Stimulated activated CD4-positive, alpha-beta T cell treated with anti-CD3 and anti-CD28 coated beads, Interleukin-12 subunit alpha, Interleukin-12 subunit beta, amount 100 ng/mL, for 48 hours (primary cell): ENCODE measurements at regions not wholly inside any gene's neighbourhood (a gene's known extent, or its start where the extent isn't known, plus 50 kb on each side); places are given as distances from the start of the nearest gene placed in this dataset.
A peak's percentile ranks its signal among the peaks of the same experiment; 100 is the strongest.

Experiments
- DNase-seq, 3 donors: peaks; one replicate each; pipeline ENCODE4 v3.0.0-alpha.2; 2020; ENCODE audit warnings: low read depth in 2 of 3, low spot score in 1 of 3

DNA sequence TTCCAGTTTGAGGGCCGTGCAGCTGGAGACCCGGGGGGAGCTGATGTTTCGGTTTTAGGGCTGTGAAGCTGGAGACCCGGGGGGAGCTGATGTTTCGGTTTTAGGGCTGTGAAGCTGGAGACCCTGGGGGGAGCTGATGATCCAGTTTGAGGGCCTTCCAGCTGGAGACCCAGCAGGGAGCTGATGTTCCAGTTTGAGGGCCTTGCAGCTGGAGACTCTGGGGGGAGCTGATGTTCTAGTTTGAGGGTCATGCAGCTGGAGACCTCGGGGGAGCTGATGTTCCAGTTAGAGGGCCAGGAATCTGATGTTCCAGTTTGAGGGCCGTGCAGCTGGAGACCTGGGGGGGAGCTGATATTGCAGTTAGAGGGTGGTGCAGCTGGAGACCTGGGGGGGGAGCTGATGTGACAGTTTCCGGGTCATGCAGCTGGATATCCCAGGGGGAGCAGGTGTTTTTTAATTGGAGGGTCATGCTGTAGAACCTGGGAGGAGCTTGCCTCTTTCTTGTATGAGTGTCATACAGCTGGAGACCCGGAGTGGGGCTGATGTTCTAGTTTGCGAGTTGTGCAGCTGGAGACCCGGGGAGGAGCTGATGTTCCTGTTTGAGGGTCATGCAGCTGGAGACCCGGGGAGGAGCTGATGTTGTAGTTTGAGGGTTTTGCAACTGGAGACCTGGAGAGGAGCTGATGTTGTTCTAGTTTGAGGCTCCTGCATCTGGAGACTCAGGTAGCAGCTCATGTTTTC, 153.2 kb downstream of the RTP5 start:
- no peak for DNase-seq

DNA sequence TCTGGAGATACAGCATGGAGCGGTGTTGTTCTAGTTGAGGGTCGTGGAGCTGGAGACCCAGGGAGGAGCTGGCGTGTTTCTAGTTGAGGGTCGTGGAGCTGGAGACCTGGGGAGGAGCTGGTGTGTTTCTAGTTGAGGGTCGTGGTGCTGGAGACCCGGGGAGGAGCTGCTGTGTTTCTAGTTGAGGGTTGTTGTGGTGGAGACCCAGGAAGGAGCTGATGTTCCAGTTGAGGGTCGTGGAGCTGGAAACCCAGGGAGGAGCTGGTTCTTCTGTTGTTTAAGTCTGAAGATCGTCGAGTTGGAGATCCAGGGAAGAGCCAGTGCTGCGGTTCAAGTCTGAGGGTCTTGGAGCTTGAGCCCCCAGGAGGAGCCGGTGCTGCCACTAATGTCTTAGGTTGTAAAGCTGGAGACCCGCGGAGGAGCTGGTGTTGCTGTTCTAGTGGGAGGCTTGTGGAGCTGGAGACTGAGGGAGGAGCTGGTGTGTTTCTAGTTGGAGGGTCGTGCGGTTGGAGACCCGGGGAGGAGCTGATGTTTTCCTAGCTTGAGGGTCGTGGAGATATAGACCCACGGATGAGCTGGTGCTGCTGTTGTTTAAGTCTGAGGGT, 155.3 kb downstream of the RTP5 start:
- no peak for DNase-seq

DNA sequence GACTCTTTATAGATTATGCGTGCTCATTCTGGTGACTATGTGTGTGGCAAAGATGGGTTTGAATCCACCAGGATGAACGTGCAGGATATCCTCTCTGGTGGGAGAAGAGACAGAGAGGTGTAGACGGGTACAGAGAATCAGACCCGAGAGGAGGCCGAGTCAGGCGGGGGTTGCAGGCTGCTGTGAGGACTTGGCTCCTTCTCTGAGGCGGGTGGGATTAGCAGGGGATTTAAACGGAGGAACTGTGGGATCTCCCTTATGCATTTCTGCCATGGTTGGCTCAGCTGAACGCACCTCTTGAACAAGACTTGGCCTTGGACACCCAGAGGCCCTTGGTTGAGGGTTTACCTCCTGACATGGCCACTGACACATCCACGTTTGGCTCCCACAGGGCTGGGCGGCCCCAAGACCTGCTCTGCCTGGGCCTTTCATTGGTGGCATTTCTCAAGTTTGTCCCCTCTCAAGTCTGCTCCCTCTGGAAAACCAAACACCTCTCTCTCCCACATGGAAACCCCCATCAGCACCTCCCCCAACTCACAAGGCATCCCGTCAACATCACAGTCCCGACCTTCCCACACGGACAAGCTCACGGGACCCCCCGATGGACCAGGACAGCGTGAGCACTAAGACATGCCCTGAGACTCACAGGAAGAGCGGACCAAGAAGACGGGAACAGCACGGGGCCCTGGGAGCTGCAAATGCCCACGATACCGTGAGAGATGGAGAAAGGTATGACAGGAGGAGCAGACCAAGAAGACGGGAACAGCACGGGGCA, 158.3 kb downstream of the RTP5 start:
- no peak for DNase-seq

DNA sequence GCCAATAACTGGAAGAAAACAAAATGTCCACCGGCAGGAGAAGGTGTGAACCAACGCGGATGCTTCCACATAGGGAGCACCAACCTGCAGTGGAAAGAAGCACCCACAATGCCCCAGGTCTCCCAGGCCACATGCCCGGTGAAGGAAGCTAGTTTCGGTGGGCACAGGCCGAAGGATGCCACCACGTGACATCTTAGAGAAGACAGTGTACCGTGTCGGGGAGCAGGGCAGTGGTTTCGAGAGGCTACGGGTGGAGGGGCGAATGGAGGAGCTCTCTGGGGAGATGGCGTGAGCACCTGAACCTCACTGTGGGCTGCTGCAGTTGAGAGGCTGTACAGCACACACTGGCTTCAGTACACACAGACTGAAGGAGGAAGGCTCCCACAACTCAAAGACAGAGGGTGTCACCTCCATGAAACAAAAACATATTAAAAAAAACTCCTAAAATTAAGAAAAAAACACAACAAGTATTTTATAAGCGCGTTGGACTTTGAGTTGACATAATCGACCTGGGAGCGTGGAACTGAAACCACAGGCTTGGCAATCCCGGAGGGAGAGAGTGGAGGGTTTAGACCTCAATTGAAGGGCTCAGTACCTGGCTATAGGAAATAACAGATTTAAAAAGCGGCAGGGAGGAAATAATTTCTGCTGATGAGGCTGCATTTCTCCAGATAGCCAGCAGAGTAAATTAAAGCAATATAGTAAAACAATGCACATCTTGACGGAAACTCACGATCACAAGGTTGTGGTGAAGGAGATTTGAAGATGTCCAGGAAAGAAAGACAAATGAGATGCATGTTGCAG, 160.1 kb downstream of the RTP5 start:
- DNase-seq = no peak

DNA sequence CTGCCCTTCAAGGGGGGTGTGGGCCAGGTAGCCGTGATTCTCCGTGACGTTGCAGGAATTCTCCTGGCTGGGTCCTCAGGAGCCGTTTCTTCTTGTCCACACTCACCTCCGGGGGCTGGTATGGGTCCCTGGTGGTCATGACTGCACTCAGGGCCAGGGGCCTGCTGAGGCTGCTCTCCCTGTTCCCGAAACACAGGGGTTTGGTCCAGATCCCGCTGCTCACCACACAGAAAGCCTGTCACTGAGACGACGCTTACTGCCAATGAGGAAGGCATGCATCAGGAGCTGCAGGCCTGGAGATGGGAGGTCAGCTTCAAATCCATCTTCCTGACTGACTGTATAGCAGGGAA, 160.7 kb downstream of the RTP5 start:
- DNase-seq = no peak

DNA sequence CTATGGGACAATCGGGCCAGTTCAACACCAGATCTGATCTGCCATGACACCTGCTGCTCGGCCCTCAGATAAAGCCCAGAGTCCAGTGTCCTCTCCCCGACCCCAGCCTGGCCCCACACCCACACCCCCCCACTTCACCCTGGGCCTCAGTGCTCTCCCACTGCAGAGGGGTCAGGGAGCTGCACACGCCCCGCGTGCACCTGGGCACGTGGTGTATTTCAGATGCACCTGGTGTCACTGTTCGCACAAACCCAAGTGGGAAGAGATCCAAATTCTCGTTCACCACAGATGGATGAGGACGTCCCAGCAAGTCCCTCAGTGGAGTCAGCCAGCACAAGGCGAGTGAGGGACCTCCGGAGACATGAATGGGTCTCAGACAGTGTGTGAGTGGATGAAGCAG, 161.3 kb downstream of the RTP5 start:
- no peak for DNase-seq

DNA sequence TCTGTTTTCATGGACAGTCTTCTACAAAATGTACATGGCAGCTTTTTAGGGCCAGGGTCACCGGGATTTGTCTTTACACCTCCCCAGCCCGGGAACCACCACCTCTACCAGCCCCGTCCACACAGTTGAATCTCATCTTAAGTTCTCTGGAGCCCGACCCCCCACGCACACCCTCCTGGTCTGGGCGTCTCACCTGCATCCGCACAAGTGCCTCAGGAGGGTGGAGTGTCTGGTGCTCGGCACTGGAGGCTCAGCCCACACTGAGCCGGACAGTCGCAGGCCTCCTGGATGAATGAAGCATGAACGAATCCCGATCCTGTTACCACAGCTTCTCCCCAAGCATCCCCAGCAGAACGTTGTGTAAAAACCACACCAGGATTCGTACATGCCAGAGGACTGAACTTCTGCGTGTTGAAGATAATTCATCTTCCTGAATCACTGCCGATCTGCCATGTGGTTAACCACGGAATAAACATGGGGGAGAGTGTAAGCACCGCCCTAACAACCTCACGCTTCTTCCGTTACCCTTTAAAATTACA, 162.0 kb downstream of the RTP5 start:
- peak in 2 of 3 donors; percentile 7 to 19 for DNase-seq

DNA sequence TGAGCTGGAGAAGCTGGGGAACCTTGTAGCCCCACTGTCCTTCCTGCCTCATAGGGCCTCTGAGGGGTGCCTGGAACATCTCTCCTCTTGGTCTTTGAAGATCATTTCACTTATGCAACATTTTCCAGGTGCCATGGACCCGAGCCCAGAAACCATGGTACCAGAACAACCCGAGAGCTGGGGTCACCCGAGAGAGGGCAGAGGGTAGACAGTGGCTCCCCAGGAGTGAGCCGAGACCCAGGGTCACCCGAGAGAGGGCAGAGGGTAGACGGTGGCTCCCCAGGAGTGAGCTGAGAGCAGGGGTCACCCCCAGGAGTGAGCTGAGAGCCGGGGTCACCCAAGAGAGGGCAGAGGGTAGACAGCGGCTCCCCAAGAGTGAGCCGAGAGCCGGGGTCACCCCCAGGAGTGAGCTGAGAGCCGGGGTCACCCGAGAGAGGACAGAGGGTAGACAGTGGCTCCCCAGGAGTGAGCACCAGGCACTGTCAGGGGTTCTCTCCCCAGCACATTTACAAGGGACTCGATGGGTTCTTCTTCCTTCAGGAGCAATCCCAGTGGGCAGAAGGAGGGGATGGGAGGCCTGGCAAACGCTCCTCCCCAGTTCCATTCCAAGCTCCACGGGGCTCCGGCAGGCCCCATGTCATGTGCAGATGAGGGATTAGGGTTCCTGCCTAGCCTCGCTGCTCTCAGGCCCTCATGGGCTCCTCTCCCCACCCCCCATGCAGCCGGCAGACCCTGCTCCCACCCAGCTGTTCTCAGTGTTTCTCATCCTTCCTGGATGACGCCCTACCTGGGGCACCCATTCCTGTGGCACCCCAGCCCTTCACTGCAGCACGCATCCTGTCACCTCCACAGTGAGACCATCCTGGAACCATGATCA, 163.5 kb downstream of the RTP5 start:
- no peak for DNase-seq

DNA sequence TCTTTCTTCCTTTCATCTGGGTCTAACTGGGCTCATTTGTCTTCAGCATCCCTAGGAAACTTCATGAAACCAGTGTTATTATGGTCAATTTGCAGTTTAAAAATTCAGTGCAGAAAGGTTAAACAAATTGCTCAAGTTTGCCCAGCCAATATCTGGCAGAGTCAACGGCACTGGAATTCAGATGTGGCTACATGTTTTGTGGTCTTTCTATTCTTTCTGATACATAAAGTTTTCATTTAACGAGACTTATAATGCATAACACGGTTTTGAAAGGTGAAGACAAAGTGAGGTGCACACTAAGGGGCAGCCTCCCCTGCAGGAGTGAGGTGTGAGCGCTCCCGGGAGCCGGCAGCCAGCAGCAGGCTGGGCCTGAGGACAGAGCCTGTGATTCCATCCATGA, 164.6 kb downstream of the RTP5 start:
- DNase-seq = no peak

DNA sequence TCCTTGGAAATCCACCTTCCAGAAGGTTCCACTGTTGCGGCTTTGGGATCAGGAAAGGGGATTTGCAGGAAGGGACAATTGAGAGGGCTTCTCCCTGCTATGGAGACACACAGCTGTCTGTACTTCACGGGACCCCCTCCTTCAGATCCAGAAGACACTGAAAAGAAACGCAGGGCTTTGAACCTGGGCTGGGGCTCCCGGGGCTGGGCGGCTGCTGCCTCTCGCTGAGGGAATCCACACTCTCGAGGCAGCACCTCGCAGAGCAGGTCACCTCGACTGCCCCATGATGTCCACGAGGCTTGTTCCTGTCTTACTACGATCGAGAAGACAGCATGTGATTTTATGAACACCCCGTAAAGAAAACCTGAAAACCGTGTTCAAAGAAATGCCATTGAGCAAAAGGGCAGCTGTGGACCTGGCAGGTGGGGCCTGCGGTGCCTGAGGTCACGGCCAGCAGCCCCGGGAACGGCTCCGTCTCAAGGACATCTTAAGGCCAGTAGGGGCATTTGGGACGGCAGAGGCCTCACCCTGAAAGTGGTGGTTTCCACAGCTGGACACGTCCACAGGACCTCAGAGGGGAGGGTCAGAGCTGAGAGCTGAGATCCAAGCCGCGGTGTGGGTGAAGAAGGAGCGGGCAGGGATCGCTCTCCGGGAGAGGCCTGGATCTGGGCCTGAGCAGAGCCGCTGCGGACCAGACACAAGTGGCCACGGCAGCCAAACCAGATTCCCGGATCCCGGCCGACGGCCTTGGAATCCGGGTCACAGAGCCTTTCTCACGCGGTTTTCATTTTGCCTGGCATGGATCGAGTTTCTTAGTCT, 165.7 kb downstream of the RTP5 start:
- DNase-seq = no peak

DNA sequence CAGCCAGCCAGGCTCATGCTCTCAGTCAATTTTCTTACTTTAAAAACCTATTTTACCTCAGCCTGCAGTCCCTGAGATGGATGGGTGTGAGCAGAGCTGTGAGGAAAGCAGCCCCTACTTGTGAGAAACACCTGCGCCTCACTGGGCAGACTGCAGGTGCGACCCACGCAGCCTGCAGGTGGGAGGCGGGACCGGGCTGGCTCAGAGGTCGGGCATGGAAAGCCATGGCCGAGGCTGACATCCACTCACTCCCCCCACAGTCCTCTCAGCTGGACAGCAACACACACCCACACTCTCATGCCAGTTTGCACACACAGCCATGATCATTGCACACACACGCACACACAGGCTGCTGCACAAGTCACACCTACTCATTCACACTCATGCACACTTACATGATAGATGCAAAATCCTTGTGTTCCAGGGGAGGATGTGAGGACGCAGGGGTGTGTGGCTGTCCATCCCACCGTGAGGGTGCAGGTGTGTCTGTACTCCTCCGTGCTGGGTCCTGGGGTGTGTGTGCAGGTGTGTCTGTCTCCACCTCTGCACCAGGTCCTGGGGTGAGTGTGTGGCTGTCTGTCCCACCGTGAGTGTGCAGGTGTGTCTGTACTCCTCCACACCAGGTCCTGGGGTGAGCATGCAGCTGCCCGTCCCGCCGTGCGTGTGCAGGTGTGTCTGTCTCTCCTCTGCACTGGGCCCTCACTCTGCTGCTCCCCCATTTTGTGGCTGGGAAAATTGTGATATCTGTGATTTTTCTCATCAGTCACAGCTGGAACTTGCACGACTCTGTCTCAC, 166.5 kb downstream of the RTP5 start:
- DNase-seq = no peak

DNA sequence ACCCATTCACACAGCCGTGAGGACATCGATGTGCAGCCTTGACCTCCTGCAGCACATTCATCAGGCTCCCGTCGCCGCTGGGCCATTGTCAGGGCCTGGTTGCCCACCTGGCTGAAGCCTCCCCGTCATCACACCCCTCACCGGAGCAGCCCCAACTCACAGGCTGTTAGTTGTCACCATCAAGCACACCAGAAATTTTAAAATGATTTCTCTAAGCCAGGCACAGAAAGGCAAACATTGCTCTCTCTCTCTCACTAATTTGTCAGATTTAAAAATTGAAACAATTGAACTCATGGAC, 167.1 kb downstream of the RTP5 start:
- DNase-seq = no peak

DNA sequence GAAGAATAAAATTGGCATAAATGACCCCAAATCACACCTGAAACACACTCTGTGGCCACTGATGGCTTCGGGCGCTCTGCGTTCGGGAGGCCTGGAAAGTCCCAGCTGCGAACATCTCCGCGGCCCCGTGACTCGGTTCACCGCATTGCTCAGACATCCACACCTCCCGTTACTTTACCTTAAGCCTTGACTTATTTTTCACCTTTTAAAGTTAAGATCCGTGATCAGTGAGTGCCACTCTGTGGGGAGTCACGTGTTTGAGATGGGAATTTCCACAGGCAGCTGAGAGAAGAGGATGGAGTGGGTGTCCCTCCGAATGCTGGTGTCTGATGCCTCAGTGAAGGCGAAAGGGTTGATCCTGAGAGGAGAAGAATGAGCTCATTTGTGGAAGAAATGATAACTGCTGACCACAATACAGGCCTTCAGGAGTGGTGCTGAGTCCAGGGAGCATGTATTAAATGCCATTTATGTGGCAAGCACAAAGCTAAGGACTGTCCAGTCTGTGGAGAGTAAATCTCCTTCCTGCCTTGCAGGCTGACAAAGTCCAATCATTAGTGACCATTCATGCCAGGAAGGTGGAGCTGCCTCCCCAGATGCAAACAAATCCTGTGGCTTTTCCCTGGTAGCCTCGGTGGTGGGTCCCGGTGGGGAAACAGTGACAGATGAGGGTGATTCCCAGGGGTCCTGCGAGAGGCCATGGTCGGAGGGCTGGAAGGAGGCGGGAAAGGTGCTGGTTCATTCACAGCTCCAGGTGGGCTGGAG, 168.8 kb downstream of the RTP5 start:
- DNase-seq = no peak

DNA sequence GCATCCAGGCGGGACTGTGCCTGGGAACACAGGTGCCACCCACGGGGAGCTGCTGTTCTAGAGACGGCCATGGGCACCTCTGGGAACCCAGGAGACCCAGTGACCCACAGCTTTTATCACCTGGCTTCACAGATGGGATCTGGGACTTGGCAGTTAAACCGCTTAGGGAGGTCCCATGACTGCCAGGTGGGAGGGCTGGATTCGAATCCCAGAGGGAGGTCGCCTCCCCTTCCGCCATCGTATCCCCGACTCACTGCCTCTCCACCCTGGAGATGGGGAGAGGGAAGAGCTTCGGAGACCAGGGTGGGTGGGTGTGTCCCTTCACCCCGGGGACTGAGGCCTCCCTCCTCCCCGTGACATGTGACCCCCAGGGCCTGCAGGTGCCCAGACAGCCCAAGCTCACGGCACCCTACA, 169.4 kb downstream of the RTP5 start:
- DNase-seq = no peak

DNA sequence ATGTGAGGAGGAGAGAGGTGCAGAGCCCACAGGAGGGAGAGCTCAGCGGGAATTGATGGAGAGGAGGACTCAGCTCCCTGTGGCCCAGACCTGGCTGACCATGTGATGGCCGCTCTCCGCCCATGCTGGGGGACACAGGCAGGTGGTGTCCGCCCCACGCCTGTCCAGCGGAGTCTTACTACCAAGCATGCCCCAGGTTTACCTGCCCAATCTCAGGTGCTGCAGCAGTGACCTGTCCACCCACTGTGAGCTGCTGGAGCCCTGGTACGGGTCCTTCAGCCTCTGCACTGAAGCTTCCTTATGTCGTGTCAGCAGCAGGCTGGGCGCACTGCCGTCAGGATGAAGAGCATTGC, 170.8 kb downstream of the RTP5 start:
- DNase-seq = no peak

DNA sequence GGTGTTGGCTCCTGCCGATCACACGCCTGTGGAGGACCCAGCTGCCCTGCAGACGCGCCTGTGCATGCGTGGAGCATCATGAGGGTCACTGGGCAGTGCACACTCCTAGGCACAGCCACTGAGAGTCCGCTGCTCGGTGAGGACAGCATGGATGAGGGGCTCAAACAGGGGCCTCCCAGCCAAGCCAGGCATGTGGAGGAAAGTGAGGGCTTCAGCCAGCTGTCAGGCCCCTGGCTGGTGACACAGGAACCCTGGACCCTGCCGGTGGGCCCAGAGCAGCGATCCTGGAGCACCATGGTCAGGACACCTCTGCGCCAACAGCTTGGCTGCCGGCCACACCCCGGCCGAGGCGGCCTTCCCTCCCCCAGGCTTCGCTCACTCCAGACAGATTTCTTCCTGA, 171.2 kb downstream of the RTP5 start:
- DNase-seq = no peak

DNA sequence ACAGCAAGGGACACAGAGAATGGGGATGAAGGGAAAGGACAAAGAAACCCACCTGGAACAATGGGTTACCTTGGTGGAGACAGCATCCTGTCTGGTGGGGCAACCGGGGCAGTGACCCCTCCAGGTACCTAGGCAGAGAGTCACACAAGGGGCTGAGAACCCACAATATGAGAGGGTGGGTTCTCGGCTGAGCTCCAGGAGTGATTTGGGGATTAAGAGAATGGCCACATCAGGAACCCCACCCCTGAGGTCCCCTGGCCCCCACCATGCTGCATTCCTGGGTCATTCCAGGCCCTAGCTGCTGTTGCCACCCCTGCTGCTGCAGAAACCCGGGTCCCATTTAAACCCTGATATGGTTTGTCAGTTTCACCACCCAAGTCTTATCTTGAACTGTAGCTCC, 172.3 kb downstream of the RTP5 start:
- DNase-seq = no peak
